ENCODE measurements at regions not wholly inside any gene's neighbourhood (a gene's known extent, or its start where the extent isn't known, plus 50 kb on each side); places are given as distances from the start of the nearest gene placed in this dataset.
"Not testable (repeated sequence)": the region's sequence is repeated elsewhere in the genome, so short reads cannot be mapped to it uniquely, and the experiment has no call there.

DNA sequence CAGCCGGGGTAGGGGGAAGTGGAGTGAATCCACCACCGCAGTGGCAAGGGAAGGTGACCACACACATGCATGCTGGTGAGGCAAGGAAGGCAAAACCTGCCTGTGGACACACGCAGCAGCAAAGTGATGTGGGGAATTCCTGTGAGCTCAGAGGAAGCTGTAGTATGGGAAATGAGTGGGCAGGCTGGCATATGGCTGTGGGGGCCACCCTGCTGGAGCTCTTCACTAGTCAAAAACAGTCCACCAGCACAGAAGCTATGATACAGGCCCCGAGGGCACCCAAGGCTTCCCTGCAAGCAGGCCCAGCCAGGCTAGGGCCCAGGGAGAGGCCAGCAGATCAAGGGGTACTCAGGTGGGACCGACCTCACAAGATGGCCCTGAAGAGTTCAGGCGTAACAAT lies 239.1 kb downstream of the CHM start:
- no peak overlapping the region for H3K27ac Mint-ChIP-seq
- intact Hi-C loops (cut with micrococcal nuclease), result no loop called here

DNA sequence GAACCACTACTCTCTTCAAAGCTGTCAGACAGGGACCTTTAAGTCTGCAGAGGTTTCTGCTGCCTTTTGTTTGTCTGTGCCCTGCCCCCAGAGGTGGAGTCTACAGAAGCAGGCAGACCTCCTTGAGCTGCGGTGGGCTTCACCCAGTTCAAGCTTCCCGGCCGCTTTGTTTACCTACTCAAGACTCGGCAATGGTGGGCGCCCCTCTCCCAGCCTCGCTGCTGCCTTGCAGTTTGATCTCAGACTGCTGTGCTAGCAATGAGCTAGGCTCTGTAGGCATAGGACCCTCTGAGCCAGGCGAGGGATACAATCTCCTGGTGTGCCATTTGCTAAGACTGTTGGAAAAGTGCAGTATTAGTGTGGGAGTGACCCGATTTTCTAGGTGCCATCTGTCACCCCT lies 275.0 kb downstream of the CHM start:
- H3K27me3 Mint-ChIP-seq (ENCODE audit: low read depth); DNase-seq (ENCODE audit: low spot score); H3K4me3 Mint-ChIP-seq (ENCODE audit: low read depth); intact Hi-C loops (cut with micrococcal nuclease); H3K9me3 Mint-ChIP-seq; H3K4me1 Mint-ChIP-seq (ENCODE audit: low read depth); H3K27ac Mint-ChIP-seq; H3K36me3 Mint-ChIP-seq (ENCODE audit: low read depth): not testable (repeated sequence)

More for the DNA sequence above, 239.1 kb downstream of the CHM start:
- DNase-seq (ENCODE audit: low spot score), result no peak
- no peak overlapping the region for H3K4me3 Mint-ChIP-seq (ENCODE audit: low read depth)
- no peaks in the 10 kb centered on the region for H3K27me3 Mint-ChIP-seq (ENCODE audit: low read depth)
- H3K4me1 Mint-ChIP-seq (ENCODE audit: low read depth), result no peaks in the 10 kb centered on the region
- H3K36me3 Mint-ChIP-seq (ENCODE audit: low read depth), result no peaks in the 10 kb centered on the region
- peaks cover 24% of the 10 kb centered on the region for H3K9me3 Mint-ChIP-seq

- Mint-ChIP-seq H3K9me3 (peaks cover 4% of the 10 kb centered on the region), H3K36me3 (ENCODE audit: low read depth) (no peaks in the 10 kb centered on the region), H3K4me3 (ENCODE audit: low read depth) (no peak overlapping the region), H3K27ac (no peak overlapping the region), H3K4me1 (ENCODE audit: low read depth) (no peaks in the 10 kb centered on the region), H3K27me3 (ENCODE audit: low read depth) (no peaks in the 10 kb centered on the region)
- intact Hi-C loops (cut with micrococcal nuclease), result no loop called here
- no peak for DNase-seq (ENCODE audit: low spot score)
These were observed 281.7 kb downstream of the CHM start for GRCh38 chrX:85765651-85766050.

GRCh38 chrX:85723025-85723424 lies 324.3 kb downstream of the CHM start:
- H3K27ac Mint-ChIP-seq; intact Hi-C loops (cut with micrococcal nuclease); H3K36me3 Mint-ChIP-seq (ENCODE audit: low read depth); DNase-seq (ENCODE audit: low spot score); H3K9me3 Mint-ChIP-seq; H3K4me3 Mint-ChIP-seq (ENCODE audit: low read depth); H3K4me1 Mint-ChIP-seq (ENCODE audit: low read depth); H3K27me3 Mint-ChIP-seq (ENCODE audit: low read depth): not testable (repeated sequence)

- H3K4me1 Mint-ChIP-seq (ENCODE audit: low read depth); H3K27ac Mint-ChIP-seq; H3K9me3 Mint-ChIP-seq; H3K4me3 Mint-ChIP-seq (ENCODE audit: low read depth); H3K27me3 Mint-ChIP-seq (ENCODE audit: low read depth); intact Hi-C loops (cut with micrococcal nuclease); DNase-seq (ENCODE audit: low spot score); H3K36me3 Mint-ChIP-seq (ENCODE audit: low read depth): not testable (repeated sequence)
These were observed 323.8 kb upstream of the POF1B start for GRCh38 chrX:85703233-85703632.

DNA sequence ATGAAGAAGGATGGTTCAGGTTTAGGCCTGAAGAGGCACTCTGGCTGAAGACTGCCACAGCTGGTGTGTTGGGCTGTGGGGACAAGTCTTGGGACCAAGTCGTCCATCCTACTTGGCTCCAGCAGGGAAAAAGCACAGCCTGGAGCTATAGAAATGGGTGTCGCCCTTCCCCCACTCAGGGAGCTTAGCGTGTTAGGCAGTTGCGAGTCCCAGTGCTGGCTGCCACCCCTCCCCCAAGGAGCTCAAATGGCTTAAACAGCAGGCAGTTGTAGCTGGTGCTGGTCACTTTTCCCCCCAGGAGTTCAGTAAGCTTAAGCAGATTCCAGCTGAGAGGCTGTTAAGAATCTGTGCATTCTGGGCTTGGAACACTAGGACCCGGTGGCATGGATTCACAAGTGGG lies 319.5 kb upstream of the POF1B start:
- Mint-ChIP-seq H3K4me1 (ENCODE audit: low read depth) (no peaks in the 10 kb centered on the region), H3K27ac (no peak overlapping the region), H3K27me3 (ENCODE audit: low read depth) (no peaks in the 10 kb centered on the region), H3K9me3 (peaks cover 20% of the 10 kb centered on the region), H3K4me3 (ENCODE audit: low read depth) (no peak overlapping the region), H3K36me3 (ENCODE audit: low read depth) (no peaks in the 10 kb centered on the region)
- DNase-seq (ENCODE audit: low spot score), result no peak
- intact Hi-C loops (cut with micrococcal nuclease), result no loop called here

DNA sequence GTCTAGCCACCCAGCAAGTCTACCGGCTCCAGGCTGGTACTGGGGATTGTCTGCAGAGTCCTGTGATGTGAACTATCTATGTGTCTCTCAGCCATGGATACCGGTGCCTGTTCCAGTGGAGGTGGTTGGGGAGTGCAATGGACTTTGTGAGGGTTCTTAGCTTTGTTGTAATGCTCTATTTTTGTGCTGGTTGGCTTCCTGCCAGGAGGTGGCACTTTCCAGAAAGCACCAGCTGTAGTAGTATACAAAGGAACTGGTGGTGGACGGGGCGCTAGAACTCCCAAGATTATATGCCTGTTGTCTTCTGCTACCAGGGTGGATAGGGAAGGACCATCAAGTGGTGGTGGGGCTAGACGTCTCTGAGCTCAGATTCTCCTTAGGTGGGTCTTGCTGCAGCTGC lies 306.4 kb upstream of the POF1B start:
- no peak overlapping the region for H3K4me3 Mint-ChIP-seq (ENCODE audit: low read depth)
- intact Hi-C loops (cut with micrococcal nuclease), result no loop called here
- DNase-seq (ENCODE audit: low spot score), result no peak
- no peaks in the 10 kb centered on the region for H3K4me1 Mint-ChIP-seq (ENCODE audit: low read depth)
- no peaks in the 10 kb centered on the region for H3K36me3 Mint-ChIP-seq (ENCODE audit: low read depth)
- no peak overlapping the region for H3K27ac Mint-ChIP-seq
- no peaks in the 10 kb centered on the region for H3K27me3 Mint-ChIP-seq (ENCODE audit: low read depth)
- H3K9me3 Mint-ChIP-seq, result peaks cover 14% of the 10 kb centered on the region

DNA sequence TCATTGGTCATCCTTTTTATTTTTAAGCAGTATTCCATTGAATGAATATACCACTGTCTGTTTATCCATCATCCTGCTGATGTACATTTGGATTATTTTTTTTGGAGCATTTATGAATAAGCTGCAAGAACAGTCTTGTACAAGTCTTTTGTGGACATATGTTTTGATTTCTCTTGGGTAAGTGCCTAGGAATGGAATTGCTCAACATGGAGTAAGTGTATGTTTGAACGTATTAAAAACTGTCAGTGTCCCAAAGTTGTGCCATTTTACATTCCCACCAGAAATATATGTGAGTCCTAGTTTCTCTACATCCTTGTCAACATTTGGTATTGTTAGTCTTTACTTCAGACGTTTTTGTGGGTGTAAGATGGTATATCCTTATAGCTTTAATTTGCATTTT lies 287.0 kb upstream of the POF1B start:
- Mint-ChIP-seq H3K4me1 (ENCODE audit: low read depth) (no peaks in the 10 kb centered on the region), H3K27me3 (ENCODE audit: low read depth) (no peaks in the 10 kb centered on the region), H3K27ac (no peak overlapping the region), H3K4me3 (ENCODE audit: low read depth) (no peak overlapping the region), H3K36me3 (ENCODE audit: low read depth) (no peaks in the 10 kb centered on the region), H3K9me3 (no peaks in the 10 kb centered on the region)
- intact Hi-C loops (cut with micrococcal nuclease), result no loop called here
- DNase-seq (ENCODE audit: low spot score), result no peak

DNA sequence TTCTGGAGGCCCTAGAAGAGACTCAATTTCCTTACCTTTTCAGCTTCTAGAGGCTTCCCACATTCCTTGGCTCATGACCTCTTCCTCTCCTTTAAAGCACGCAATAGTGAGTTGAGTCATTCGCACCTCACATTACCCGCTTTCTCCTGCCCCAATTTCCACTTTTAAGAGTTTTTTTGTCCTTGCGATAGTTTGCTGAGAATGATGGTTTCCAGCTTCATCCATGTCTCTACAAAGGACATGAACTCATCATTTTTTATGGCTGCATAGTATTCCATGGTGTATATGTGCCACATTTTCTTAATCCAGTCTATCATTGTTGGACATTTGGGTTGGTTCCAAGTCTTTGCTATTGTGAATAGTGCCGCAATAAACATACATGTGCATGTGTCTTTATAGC lies 284.5 kb upstream of the POF1B start:
- H3K4me3 Mint-ChIP-seq (ENCODE audit: low read depth); H3K4me1 Mint-ChIP-seq (ENCODE audit: low read depth); H3K36me3 Mint-ChIP-seq (ENCODE audit: low read depth); H3K27me3 Mint-ChIP-seq (ENCODE audit: low read depth); H3K9me3 Mint-ChIP-seq; intact Hi-C loops (cut with micrococcal nuclease); DNase-seq (ENCODE audit: low spot score); H3K27ac Mint-ChIP-seq: not testable (repeated sequence)

GRCh38 chrX:85630901-85631300 lies 251.4 kb upstream of the POF1B start:
- Mint-ChIP-seq H3K4me3 (ENCODE audit: low read depth) (no peak overlapping the region), H3K9me3 (no peaks in the 10 kb centered on the region), H3K4me1 (ENCODE audit: low read depth) (no peaks in the 10 kb centered on the region), H3K27me3 (ENCODE audit: low read depth) (no peaks in the 10 kb centered on the region), H3K36me3 (ENCODE audit: low read depth) (no peaks in the 10 kb centered on the region), H3K27ac (no peak overlapping the region)
- DNase-seq (ENCODE audit: low spot score), result no peak
- intact Hi-C loops (cut with micrococcal nuclease), result no loop called here

- Mint-ChIP-seq H3K4me1 (ENCODE audit: low read depth) (no peaks in the 10 kb centered on the region), H3K27me3 (ENCODE audit: low read depth) (no peaks in the 10 kb centered on the region), H3K36me3 (ENCODE audit: low read depth) (no peaks in the 10 kb centered on the region), H3K4me3 (ENCODE audit: low read depth) (no peak overlapping the region), H3K27ac (no peak overlapping the region), H3K9me3 (no peaks in the 10 kb centered on the region)
- DNase-seq (ENCODE audit: low spot score), result no peak
- intact Hi-C loops (cut with micrococcal nuclease), result no loop called here
These were observed 247.9 kb upstream of the POF1B start for GRCh38 chrX:85627363-85627762.

DNA sequence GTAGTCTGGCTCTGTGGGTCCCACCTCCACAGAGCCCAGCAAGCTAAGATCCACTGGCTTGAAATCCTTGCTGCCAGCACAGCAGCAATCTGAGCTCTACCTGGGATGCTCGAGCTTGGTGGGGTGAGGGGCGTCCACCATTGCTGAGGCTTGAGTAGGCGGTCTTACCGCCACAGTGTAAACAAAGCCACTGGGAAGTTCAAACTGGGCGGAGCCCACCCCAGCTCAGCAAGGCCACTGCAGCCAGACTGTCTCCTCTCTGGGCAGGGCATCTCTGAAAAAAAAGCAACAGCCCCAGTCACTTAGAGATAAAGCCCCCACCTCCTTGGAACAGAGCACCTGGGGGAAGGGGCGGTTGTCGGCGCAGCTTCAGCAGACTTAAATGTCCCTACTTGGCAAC lies 243.2 kb upstream of the POF1B start:
- no peaks in the 10 kb centered on the region for H3K4me1 Mint-ChIP-seq (ENCODE audit: low read depth)
- no peak for DNase-seq (ENCODE audit: low spot score)
- H3K27ac Mint-ChIP-seq, result no peak overlapping the region

GRCh38 chrX:85620466-85620865 lies 241.0 kb upstream of the POF1B start:
- Mint-ChIP-seq H3K9me3 (no peaks in the 10 kb centered on the region), H3K27me3 (ENCODE audit: low read depth) (no peaks in the 10 kb centered on the region), H3K4me1 (ENCODE audit: low read depth) (no peaks in the 10 kb centered on the region), H3K36me3 (ENCODE audit: low read depth) (no peaks in the 10 kb centered on the region), H3K4me3 (ENCODE audit: low read depth) (no peak overlapping the region), H3K27ac (no peak overlapping the region)
- intact Hi-C loops (cut with micrococcal nuclease), result no loop called here
- DNase-seq (ENCODE audit: low spot score), result no peak

More for the DNA sequence above, 243.2 kb upstream of the POF1B start:
- no peaks in the 10 kb centered on the region for H3K27me3 Mint-ChIP-seq (ENCODE audit: low read depth)
- no peaks in the 10 kb centered on the region for H3K36me3 Mint-ChIP-seq (ENCODE audit: low read depth)
- no peak overlapping the region for H3K4me3 Mint-ChIP-seq (ENCODE audit: low read depth)
- H3K9me3 Mint-ChIP-seq, result no peaks in the 10 kb centered on the region
- intact Hi-C loops (cut with micrococcal nuclease), result no loop called here

DNA sequence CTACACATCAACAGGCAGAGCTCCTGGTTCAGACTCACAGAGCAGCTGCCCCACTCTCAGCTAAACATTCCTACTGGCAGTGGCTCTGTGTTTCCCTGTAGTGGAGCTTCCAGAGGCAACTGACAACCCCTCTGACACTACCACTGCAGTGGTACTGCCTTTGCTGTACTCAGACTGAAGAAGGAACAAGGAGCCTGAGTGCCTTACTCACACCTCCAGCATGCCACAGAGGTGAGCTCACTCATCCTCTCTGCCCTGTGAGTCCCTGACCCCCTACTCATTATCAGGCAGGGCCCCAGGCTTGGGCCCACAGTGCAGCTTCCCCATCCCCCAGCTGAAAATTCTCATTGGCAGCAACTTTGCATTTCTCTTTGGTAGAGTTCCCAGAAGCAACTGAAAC lies 240.5 kb upstream of the POF1B start:
- H3K27me3 Mint-ChIP-seq (ENCODE audit: low read depth), result no peaks in the 10 kb centered on the region
- no peaks in the 10 kb centered on the region for H3K4me1 Mint-ChIP-seq (ENCODE audit: low read depth)
- H3K4me3 Mint-ChIP-seq (ENCODE audit: low read depth), result no peak overlapping the region
- no peaks in the 10 kb centered on the region for H3K9me3 Mint-ChIP-seq
- DNase-seq (ENCODE audit: low spot score), result no peak
- intact Hi-C loops (cut with micrococcal nuclease), result no loop called here
- no peak overlapping the region for H3K27ac Mint-ChIP-seq
- no peaks in the 10 kb centered on the region for H3K36me3 Mint-ChIP-seq (ENCODE audit: low read depth)
